ENCODE measurements at regions not wholly inside any gene's neighbourhood (a gene's known extent, or its start where the extent isn't known, plus 50 kb on each side); places are given as distances from the start of the nearest gene placed in this dataset.
"Not testable (repeated sequence)": the region's sequence is repeated elsewhere in the genome, so short reads cannot be mapped to it uniquely, and the experiment has no call there.

DNA sequence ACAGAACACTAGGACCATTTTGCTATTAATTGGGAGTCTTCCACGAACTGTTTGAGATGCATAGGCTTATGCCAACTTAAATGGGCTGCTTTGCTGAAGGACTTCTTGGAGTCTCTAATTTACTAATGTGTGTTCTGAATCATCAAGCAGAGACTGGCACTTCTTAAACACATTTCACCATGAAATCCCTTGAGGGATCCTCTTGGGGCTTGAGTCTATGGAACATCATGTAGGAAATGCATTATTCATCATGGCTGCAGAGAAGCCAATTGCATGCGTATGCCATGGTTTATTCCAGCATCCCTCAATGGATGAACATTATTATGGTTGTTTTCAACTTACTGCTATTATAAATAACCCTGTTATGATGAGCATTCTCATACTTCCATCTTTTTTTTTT is 73.4 kb downstream of the FGD2 start:
- ChIA-PET POLR2A (no interaction called here), CTCF (no interaction called here)
- no peaks in the 10 kb centered on the region for H3K27me3 Mint-ChIP-seq
- DNase-seq = no peak
- no peaks in the 10 kb centered on the region for H3K36me3 Mint-ChIP-seq (ENCODE audit: low read depth)
- H3K4me1 Mint-ChIP-seq (ENCODE audit: low read depth) = no peaks in the 10 kb centered on the region
- no peak overlapping the region for H3K27ac Mint-ChIP-seq
- ATAC-seq = no peak
- intact Hi-C loops (cut with micrococcal nuclease) = no loop called here
- H3K4me3 Mint-ChIP-seq = no peak overlapping the region
- no peaks in the 10 kb centered on the region for H3K9me3 Mint-ChIP-seq
- TF ChIP-seq, protein P1, sequence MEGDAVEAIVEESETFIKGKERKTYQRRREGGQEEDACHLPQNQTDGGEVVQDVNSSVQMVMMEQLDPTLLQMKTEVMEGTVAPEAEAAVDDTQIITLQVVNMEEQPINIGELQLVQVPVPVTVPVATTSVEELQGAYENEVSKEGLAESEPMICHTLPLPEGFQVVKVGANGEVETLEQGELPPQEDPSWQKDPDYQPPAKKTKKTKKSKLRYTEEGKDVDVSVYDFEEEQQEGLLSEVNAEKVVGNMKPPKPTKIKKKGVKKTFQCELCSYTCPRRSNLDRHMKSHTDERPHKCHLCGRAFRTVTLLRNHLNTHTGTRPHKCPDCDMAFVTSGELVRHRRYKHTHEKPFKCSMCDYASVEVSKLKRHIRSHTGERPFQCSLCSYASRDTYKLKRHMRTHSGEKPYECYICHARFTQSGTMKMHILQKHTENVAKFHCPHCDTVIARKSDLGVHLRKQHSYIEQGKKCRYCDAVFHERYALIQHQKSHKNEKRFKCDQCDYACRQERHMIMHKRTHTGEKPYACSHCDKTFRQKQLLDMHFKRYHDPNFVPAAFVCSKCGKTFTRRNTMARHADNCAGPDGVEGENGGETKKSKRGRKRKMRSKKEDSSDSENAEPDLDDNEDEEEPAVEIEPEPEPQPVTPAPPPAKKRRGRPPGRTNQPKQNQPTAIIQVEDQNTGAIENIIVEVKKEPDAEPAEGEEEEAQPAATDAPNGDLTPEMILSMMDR (IDR thresholded peaks at IDR 0.05) = no peak

DNA sequence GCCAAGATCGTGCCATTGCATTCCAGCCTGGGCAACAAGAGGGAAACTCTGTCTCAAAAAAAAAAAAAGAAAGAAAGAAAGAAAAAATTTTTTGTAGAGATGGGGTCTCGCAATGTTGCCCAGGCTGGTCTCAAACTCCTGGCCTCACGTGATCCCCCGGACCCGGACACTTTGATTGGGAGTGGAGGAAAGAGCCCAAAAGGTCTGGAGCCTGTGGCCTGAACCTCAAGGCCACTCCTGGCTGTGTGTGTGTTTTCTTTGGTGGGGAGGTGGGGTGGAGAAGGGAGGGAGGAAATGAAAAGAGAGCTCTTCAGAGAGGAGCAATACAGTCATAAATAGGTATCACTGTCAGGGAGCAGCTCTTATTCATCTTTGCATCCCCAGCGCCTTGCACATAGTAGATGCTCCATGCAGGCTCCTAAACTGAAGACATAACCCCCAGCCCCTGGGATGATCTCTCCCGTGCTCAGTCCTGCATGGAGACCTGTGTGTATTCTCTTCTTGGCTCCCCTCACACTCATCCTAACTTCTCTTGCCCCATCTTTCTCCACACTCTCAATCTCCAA is 75.7 kb downstream of the FGD2 start:
- H3K9me3 Mint-ChIP-seq = no peaks in the 10 kb centered on the region
- ATAC-seq (no peak), DNase-seq (no peak)
- no peaks in the 10 kb centered on the region for H3K36me3 Mint-ChIP-seq (ENCODE audit: low read depth)
- H3K27ac Mint-ChIP-seq = no peak overlapping the region
- no peaks in the 10 kb centered on the region for H3K27me3 Mint-ChIP-seq
- H3K4me1 Mint-ChIP-seq (ENCODE audit: low read depth) = no peaks in the 10 kb centered on the region
- ChIA-PET POLR2A (interaction anchor here (0.9 kb wide), 1 partner anchor 11 kb away, joined by 3 read pairs; no protein-coding TSS in a partner anchor), CTCF (interaction anchor here (1.5 kb wide), 1 partner anchor 16 kb away, joined by 3 read pairs; no protein-coding TSS in a partner anchor)
- TF ChIP-seq, protein P1 (IDR thresholded peaks at IDR 0.05) = no peak
- H3K4me3 Mint-ChIP-seq = no peak overlapping the region
- intact Hi-C loops (cut with micrococcal nuclease) = no loop called here

DNA sequence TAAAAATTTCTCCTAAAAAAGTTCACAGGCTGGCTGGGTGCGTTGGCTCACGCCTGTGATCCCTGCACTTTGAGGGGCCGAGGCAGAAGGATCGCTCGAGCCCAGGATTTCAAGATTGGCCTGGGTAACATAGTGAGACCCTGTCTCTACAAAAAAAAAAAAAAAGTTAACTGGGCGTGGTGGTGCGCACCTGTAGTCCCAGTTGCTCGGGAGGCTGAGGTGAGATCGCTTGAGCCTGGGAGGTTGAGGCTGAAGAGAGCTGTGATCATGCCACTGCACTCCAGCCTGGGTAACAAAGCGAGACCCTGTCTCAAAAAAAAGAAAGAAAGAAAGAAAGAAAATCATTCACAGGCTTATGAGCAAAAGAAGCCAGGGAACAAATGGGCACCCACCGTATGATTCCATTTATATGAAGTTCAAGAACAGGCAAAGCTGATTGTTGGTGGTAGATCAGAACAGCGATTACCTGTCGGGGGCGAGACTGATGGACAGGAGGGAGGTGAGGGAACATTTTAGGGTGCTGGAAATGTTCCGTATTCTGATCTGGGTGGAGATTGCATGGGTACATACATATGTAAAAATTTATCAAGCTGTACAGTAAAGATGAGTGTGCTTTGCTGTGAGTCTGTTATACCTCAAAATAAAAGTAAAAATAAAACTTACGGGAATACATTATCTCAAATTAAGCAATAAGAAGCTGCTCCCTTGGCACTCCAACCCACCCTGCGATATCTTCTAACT is 77.1 kb downstream of the FGD2 start:
- H3K27ac Mint-ChIP-seq = no peak overlapping the region
- no peaks in the 10 kb centered on the region for H3K27me3 Mint-ChIP-seq

DNA sequence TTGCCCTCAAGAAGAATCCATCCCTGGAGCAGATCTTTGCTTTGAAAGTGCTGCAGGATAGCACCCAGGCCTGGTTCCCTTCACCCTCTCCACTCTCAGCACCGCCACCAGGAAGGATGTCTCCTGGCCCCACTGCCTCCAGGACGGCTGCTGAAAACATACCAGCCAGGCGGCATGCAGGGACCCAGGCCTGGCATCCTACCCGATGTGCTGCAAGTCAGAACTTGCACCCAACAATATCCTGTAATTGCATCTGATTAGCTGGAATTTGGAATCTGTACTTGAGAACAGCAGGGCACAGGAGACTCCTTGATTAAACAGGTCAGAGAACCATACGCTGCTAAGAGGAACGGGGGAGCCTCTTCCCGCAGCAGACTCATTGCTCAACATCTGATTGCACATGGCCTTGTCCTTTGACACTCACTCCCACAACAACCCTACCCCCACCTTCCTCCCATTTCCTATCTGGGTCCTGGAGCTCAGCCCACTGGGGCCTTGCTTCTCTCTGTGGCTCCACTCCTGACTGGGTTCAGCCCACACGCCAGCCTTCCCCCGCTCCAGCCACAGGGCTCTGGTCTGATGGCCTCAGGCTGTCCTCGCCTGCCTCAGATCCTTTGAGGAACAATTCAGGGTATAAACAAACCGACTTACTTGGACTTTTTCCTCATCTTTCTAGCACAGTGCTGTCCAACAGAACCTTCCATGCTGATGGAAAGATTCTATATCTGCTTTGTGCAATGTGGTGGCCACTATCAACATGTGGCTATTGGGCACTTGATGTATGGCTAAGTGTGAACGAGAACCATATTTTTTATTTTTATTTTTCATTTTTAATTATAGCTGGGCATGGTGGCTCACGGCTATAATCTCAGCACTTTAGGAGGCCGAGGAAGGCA is 78.0 kb downstream of the FGD2 start:
- POLR2A ChIA-PET = interaction anchor here (0.5 to 0.6 kb wide), 2 partner anchors 104 to 1493 kb away, joined by 3 to 4 read pairs; no protein-coding TSS in a partner anchor
- intact Hi-C loops (cut with micrococcal nuclease) = no loop called here
- no peaks in the 10 kb centered on the region for H3K9me3 Mint-ChIP-seq
- no peak for DNase-seq
- H3K27ac Mint-ChIP-seq = no peak overlapping the region
- ATAC-seq = no peak
- H3K4me1 Mint-ChIP-seq (ENCODE audit: low read depth) = no peaks in the 10 kb centered on the region
- H3K36me3 Mint-ChIP-seq (ENCODE audit: low read depth) = no peaks in the 10 kb centered on the region
- TF ChIP-seq, protein P1 (IDR thresholded peaks at IDR 0.05) = no peak
- no peak overlapping the region for H3K4me3 Mint-ChIP-seq
- no peaks in the 10 kb centered on the region for H3K27me3 Mint-ChIP-seq
- CTCF ChIA-PET = interaction anchor here (1.0 kb wide), 1 partner anchor 66 kb away, joined by 3 read pairs; no protein-coding TSS in a partner anchor

More for the DNA sequence above, 77.1 kb downstream of the FGD2 start:
- Mint-ChIP-seq H3K9me3 (no peaks in the 10 kb centered on the region), H3K4me3 (no peak overlapping the region), H3K36me3 (ENCODE audit: low read depth) (no peaks in the 10 kb centered on the region), H3K4me1 (ENCODE audit: low read depth) (no peaks in the 10 kb centered on the region)
- intact Hi-C loops (cut with micrococcal nuclease) = no loop called here
- ATAC-seq (no peak), DNase-seq (no peak)
- ChIA-PET POLR2A (no interaction called here), CTCF (interaction anchor here (1.0 kb wide), 1 partner anchor 65 kb away, joined by 3 read pairs; no protein-coding TSS in a partner anchor)
- TF ChIP-seq, protein P1 (IDR thresholded peaks at IDR 0.05) = no peak

DNA sequence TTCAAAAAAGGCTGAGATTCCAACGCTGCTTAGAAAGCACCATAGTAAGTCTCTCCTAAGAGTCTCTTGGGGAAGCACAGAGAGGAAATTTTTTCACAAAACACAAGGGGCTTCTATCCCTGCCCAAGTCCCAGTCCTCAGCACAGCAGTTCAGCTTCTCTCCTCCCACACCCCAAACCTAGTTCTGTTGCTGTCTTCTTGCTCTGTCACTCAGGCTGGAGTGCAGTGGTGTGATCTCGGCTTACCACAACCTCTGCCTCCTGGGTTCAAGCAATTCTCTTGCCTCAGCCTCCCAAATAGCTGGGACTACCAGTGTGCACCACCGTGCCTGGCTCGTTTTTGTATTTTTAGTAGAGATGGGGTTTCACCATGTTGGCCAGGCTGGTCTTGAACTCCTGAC is 79.2 kb downstream of the FGD2 start:
- H3K27me3 Mint-ChIP-seq; ATAC-seq; H3K4me3 Mint-ChIP-seq; intact Hi-C loops (cut with micrococcal nuclease); DNase-seq; H3K9me3 Mint-ChIP-seq; H3K4me1 Mint-ChIP-seq (ENCODE audit: low read depth); H3K27ac Mint-ChIP-seq; H3K36me3 Mint-ChIP-seq (ENCODE audit: low read depth): not testable (repeated sequence)
- POLR2A ChIA-PET = interaction anchor here (0.7 kb wide), 1 partner anchor 53 kb away, joined by 3 read pairs; no protein-coding TSS in a partner anchor
- CTCF ChIA-PET = interaction anchor here (1.2 kb wide), 1 partner anchor 67 kb away, joined by 3 read pairs; no protein-coding TSS in a partner anchor

All from activated CD8-positive, alpha-beta T cell treated with anti-CD3 and anti-CD28 coated beads for 36 hours (primary cell).